DMS153 (cell line): ENCODE measurements at regions not wholly inside any gene's neighbourhood (a gene's known extent, or its start where the extent isn't known, plus 50 kb on each side); places are given as distances from the start of the nearest gene placed in this dataset.
A peak's percentile ranks its signal among the peaks of the same experiment; 100 is the strongest.
"Not testable (repeated sequence)": the region's sequence is repeated elsewhere in the genome, so short reads cannot be mapped to it uniquely, and the experiment has no call there.

ENCODE experiments used
- DNase-seq: peaks from one replicate; lab custom pipeline; 2025; lab: John Stamatoyannopoulos, UW

DNA sequence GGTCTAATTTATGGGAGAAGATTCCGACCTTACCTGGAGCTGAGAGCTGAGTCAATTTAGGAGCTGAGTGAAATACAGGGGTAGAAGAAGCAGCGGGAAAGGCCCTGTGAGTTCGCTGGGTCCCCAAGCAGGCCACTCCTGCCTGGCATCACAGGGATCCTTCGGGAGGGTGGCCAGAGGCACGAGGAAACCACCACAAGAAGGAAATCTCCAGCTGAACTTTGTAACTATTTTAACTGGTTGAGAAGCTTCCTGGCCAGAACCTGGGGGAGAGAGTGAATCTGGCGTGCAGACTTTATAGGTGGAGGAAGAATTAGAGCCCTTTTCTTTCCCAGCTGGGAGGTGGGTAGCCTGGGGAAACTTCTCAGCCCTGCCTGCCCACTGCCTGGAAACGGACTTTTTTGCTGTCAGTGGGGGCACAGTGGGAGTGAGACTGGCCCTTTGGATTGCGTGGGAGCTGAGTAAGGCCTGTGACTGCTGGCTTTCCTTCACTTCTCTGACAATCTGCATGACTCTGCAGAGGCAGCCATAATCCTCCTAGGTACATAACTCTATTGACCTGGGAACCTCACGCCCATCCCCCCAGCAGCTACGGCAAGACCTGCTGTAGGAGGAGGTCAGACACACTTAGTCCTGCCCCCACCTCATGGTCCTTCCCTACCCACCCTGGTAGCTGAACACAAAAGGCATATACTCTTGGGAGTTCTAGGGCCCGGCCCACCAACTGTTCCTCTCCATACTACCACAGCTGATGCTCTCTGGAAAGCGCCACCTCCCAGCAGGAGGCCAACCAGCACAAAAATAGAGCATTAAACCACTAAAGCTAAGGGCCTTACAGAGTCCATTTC lies 340.7 kb downstream of the CNTN3 start:
- DNase-seq, result no peak

DNA sequence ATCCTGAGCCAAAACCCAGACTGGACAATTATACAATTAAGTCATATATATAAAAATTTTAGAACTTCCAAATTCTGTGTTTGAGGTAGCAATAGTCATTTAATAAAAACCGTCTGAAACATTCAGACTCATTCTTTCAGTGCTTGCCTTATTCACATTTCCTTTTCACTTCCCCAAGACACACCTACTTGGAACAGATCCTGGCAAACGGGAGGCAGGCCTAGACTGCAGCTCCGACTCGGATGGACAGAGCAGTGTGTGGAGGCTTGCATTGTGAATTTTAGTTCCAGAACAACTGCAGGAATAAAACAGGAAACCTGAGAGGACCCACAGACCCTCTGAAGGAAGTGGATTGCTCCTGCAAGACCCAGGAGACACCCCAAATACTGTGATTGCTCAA lies 341.4 kb downstream of the CNTN3 start:
- no peak for DNase-seq

DNA sequence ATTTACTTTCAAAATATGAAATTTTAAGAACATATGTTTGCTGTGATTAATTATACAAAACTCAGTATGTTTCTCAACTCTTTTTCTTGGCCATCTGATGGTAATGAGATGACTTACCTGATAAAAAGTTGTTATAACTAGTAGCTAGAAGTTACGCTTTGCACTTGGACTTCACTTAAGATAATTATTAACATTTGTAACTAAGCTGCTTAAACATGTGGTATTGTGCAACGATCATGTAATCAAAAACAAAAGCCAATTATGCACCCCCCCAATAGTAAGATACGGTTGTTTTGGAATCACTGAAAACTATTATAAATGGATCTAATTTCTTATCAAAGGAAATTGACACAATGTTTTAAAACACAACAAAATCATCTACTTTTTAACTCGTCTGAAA lies 342.9 kb downstream of the CNTN3 start:
- no peak for DNase-seq

DNA sequence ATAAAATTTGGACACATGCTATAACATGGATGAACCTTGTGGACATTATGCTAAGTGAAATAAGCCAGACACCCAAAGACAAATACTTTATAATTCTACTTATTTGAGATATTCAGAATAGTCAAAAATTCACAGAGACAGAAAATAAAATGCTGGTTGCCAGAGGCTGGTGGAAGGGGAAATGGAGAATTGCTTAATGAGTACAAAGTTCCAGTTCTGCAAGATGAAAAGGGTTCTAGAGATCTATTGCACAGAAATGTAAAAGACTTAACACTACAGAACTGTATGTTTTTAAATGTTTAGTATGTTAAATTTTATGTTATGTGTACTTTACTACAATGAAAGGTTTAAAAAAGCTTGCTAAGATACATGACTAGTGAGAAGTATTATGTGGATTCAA lies 344.8 kb downstream of the CNTN3 start:
- no peak for DNase-seq

DNA sequence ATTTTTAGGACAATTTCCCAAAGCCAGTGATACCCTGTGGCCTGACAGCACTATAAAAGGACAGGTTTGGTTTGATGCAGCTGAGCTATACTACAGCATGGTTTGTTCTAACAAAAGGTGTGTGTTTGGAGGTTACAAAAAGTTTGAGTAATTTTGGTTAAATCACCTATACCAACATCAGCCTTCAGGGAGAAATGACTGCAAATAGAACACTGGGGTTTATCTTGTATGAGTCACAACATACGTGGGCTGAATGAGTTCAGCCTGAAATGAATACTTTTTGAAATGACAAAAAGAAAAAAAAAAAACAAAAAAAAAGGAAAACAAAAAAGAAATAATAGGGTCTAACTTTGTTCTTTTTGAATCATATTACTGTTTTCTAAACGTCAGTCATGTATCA lies 345.7 kb downstream of the CNTN3 start:
- no peak for DNase-seq

DNA sequence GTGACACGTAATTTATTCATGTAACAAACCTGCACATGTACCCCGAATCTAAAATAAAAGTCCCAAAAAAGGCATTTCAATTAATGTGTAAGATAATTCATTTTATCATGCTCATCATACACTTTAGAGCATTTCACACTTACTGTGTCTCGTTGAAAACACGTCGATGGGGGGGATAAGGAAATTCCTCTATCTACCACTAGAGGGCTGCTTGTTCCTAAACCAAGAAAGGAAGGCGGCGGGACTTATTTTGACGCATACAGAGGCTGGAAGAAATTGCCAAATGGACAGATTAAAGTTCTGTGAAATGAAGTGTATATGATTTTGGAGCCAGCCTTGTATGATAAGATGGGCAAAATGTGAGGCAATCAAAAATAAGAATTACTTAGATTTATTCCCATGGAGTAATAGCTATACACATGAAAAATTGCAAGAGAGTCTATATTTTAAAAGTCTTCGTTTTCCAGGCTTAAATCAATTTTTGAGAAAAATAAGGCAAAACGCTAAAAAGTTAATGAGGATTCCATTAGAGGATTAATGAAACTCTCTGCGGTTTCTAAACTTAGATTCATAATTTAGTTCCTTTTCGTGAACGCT lies 346.8 kb downstream of the CNTN3 start:
- no peak for DNase-seq

DNA sequence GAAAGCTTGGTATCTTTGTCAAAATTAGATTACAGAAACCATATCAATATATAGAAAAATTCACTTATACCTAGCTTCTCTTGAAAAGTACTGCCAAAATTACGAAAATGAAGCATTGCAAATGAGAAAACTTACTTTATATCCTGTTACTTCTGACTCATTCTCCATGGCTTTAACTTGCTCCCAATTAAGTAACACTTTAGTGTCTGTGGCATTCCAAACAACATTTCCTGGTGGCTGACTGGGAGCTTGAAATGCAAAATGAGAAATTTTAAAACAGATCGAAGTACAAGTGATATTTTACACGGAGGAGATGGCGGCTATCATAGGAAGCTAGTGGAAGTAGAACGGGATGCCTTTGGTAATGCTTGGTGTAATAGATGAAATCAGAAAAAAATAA lies 347.3 kb downstream of the CNTN3 start:
- no peak for DNase-seq

DNA sequence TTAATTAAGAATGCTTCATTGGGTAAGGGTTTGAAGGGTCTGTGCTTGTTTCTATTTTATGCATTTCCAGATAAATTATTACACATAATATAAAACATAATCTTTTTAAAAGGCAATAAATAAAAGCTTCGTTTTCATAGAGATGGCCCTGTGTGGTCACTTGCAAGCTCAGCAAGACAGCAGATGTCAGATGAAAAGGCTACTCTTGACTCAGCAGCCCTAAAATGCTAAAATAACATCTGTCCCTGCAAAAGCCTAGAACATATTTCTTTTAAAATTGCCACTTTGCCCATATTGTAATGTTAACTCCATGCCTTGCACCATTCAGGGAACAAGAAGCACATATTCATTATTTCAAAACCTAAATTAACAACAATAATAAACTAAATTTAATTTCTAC lies 349.4 kb downstream of the CNTN3 start:
- no peak for DNase-seq

DNA sequence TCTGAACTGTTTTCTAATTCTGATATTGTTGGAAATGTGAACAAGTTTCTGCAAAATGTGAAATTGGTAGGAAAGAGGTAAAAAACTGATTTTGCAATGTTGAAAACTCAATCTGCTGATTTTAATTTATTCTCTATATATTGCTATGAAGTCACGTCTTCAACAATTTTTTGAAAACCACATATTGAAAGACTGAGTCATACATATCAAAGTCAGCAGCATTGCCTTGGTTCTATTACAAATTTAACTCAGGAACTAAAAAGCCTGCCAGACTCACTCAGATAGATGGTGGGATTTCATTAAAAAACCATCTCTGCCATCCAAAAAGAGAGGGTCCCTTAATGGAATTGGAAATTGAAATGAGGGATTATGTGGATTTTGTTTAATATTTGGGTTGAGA lies 351.4 kb downstream of the CNTN3 start:
- DNase-seq, result no peak

DNA sequence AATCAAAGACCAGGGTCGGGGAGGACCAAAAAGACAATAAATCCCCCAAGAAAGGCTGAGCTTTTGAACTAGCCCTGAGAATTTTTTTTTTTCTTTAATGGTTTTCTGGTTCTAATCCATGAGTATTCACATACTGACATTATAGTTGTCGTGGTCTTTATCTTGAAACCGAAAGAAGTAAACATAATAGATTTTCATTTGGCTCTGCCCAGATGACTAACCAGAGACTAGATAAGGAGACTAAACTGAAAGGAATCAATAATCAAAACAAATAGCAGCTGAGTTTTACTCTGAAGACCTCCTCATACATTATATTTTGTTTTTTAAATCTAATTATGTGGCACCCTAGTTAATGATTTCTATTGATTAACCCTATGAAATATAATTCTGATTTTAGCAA lies 381.4 kb downstream of the CNTN3 start:
- no peak for DNase-seq

DNA sequence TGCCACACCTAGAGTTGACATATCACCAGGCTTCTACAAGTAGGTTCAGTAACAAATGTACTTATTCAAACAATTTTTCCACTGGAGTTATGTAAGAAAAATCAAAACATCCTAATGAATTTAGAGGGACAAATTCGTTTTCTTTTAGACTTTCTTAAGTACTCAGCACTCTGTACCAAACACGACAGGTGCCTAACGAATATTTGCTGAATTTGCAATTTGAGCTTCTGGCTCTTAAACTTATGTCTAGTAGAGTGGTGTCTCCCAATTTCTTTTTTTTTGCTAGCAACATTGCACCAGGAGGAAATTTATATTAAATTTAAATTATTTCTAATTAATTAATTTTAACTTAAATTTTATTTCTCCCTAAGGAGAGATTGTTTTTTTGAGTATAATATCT lies 397.0 kb downstream of the CNTN3 start:
- DNase-seq, result no peak

DNA sequence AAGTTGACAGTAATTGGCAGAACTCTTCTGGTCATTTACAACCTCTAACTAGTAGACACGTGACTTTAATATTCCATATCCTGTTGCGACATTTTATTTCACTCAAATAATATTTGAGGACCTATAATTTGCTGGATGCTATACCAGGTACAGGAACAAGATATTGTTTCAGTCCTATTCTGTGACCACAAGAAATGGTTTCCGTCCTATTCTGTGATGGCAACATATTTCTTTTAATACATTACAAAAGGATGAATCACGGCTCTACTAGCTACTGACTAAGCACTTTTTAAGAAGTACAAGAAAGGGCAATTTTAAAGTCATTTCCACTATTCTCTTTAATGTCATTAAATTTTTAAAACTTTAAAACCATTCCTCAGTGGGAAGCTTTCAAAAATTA lies 400.2 kb downstream of the CNTN3 start:
- DNase-seq, result no peak

DNA sequence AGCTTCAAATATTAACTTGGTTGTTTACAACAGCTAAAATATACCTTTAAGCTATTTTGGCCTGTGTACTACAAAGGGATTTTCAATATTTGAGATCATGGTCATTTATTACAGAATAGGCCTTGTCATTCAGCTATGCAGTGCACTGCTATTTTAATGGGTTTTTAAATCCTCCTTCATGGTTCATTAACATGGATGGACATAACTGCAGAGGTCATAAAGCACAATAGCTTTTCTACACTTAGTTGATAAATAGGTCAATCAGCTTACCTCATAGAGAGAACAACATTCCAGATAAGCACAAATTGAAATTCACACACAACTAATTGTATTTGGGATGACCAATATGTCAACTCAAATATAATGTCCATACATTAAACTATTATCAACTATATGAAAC lies 403.7 kb downstream of the CNTN3 start:
- DNase-seq, result no peak

DNA sequence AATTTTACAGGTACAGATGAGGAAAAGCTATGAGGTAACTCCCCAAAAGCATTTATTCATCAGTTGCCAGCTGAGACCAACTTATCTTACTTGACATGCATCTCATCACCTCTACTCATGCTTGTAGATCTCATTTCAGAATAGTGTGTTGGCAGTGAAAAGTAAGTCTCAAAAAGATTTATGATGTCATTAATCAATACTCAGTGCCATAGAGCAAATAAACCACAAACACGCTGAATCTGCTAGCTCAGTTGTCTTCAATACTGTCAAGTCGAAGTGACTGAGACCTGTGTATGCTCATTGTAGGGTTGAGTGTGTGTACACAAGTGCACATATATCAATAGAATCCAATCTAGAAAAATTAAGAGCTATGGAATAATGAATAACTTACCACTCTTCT lies 413.5 kb downstream of the CNTN3 start:
- peak; percentile 54 for DNase-seq

DNA sequence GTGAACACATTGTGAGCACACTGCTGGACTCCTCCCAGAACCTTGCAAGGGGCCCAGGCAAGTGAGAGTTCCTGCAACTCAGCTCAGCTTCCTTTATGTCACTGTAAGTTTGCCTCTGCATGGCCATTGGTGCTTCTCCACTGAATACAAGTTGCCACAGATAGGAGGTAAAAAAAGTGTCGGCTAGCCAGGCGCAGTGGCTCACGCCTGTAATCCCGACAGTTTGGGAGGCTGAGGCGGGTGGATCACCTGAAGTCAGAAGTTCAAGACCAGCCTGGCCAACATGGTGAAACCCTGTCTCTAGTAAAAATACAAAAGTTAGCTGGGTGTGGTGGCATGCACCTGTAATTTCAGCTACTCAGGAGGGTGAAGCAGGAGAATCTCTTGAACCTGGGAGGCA lies 435.8 kb downstream of the CNTN3 start:
- DNase-seq, result not testable (repeated sequence)

DNA sequence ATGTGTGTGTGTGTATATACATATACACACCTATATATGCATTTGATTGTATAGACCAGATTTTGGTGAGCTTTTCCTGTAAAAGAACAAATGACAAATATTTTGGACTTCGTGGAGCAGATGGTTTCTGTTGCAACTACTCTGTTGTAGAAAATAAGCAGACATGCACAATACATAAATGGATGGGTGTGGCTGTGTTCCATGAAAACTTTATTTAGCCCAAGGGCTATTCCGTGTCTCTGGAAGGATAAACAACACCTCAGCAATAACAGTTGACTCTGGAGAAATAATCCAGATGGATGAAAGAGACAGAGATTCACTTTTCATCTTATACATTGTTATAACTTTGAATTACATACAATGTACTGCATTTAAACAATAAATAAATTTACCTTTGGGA lies 441.4 kb downstream of the CNTN3 start:
- DNase-seq, result no peak

DNA sequence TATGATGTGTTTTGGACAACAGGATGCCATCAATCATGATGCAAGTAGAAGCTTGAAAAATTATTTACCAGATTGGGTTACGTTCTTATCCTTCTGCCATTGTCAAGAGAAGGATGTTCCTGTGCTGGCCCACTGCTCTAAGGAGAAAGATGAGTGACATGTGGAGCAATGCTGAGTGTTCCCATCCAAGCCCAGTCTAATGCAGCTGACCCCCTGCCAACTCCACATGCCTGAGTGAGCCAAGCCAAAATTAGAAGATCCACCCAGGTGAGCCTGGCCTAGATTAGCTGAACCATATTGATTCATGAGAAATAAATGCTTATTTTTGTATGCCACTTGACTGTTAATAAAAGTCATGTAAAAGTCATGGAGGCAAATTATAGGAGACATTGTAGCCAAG lies 446.5 kb downstream of the CNTN3 start:
- no peak for DNase-seq

DNA sequence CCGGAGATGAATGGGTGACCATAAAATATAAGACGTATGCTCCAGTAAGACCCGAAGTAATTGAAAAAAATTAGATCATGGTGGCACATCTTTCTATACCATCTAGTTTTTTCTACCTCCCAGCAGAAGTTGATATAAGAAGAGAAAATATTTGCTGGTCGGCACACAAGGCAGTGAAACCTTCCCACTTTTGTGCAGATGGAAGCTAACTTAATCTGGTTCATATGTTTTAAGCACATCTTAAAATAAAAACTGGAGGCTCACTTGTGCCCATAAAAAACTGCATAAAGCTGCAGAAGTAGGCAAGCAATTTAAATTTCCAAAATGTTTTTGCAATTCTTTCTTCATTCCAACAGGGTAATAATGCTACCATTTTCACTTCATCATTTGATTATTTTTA lies 449.2 kb downstream of the CNTN3 start:
- no peak for DNase-seq

DNA sequence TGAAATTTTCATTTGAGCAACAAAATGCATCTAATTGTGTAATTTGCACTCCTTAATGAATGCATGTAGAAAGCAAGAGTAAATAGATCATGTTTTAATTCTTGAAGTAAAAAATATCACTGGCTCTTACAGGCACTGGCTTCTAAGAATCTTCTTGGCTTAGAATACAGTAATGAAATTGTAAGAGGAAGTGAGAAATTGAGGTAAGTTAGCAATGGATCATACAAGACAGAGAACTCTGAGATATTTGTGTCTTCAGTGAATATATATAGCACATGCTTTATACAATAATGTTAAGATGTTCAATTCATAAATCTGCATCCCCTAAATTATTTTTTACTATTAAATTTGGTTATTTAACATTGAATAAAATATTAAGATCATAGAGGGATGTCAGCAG lies 465.0 kb downstream of the CNTN3 start:
- DNase-seq, result no peak

DNA sequence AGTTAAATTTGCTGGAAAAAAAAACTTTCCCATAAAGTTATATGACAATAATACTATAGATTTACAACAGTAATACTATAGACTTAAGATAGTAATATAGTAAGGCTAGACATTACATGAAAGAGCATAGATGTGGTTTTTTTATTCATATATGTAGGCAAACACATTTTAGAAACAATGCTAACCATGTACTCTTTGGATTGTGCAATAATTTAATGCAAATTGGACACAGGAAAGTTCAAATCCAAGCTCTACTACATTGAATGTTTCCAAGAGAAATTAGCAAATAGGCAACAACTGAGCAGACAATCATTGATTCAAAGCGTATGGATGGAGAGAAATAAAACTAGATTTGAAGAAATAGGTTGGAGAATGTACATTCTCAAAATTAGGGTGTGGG lies 469.2 kb downstream of the CNTN3 start:
- DNase-seq, result no peak

DNA sequence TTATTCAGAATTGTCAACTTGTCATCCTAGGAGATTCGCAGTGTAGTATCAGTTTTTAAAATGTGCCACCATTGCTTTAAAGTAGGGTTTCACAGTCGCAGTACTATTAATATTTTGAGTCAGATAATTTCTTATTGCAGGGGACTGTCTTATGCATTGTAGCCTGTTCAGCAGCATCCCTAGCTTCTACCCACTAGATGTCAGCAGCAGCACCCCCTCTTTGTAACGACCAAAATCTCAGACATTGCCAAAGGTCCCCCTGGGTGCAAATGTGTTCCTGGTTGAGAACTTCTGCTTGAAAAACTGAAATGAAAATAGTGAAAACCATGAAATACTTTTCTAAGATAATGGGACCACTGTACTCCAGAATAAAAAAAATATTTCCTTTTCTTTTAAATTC lies 474.8 kb downstream of the CNTN3 start:
- no peak for DNase-seq

DNA sequence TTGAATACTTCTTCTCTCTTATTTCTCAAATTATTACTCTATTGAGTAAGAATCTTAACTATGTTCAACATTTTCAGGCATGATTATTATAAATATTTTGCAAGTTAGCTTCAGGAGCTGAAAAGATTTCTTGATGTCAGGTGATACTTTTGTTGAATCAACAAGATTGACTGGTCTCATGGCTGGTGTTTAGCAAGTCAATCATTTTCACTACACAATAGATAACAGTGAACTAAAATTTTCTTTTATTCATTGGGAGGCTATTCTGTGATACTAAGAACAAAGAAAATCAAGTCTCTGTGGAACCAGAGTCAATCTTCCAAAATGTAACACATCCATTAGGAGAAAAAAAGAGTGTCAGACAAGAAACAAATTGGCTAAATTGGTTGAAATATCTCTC lies 476.7 kb downstream of the CNTN3 start:
- DNase-seq, result no peak

DNA sequence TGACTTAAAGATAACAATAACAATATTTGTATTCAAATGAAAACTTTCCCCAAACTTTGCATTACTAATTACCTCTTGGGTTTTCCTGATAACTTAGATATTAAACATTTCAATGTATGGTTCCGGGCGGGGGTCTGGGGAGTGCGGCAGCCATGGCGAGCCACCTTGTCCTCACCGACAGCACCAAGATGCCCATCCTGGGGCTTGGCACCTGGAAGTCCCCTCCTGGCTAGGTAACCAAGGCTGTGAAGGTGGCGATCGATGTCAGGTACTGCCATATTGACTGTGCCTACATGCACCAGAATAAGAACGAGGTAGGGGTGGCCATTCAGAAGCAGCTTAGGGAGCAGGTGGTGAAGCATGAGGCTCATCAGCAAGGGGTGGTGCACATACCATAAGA lies 478.7 kb downstream of the CNTN3 start:
- no peak for DNase-seq

DNA sequence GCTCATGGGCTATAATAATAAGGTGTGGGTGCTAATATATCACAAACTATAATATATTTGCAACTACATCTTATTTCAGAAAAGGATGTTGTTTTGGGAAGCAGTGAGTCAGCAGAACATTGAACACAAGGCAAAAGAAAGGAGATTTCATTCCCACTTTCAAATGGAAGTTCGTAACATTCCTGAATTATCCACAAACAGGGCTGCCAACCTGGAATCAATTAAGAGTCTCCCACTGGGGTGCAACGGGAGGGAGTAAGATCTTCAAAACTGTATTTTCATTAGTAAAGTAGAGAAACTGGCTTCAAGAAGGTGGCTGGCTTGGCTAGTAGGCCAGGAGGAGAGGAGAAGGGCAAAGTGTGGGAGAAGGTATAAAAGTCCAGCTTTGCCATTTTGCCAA lies 479.6 kb downstream of the CNTN3 start:
- no peak for DNase-seq
